ENCODE measurements at regions not wholly inside any gene's neighbourhood (a gene's known extent, or its start where the extent isn't known, plus 50 kb on each side); places are given as distances from the start of the nearest gene placed in this dataset.

GRCh38 chr3:24843955-24844354 lies 349.3 kb upstream of the THRB start:
- no peak for DNase-seq (ENCODE audit: low spot score)

GRCh38 chr3:24845524-24846155 lies 351.0 kb upstream of the THRB start:
- DNase-seq (ENCODE audit: low spot score), result no peak

- no peak for DNase-seq (ENCODE audit: low spot score)
Measured at GRCh38 chr3:24846286-24846860, 351.7 kb upstream of the THRB start.

- DNase-seq (ENCODE audit: low spot score), result no peak
Measured at GRCh38 chr3:24850245-24850644, 355.6 kb upstream of the THRB start.

- no peak for DNase-seq (ENCODE audit: low spot score)
Measured at GRCh38 chr3:24853685-24854490, 359.2 kb upstream of the THRB start.

GRCh38 chr3:24854748-24855147 lies 360.1 kb upstream of the THRB start:
- DNase-seq (ENCODE audit: low spot score), result no peak

GRCh38 chr3:24857945-24858344 lies 363.3 kb upstream of the THRB start:
- DNase-seq (ENCODE audit: low spot score), result no peak

GRCh38 chr3:24863215-24863614 lies 368.6 kb upstream of the THRB start:
- no peak for DNase-seq (ENCODE audit: low spot score)

GRCh38 chr3:24867783-24868182 lies 373.1 kb upstream of the THRB start:
- no peak for DNase-seq (ENCODE audit: low spot score)

GRCh38 chr3:24881239-24881638 lies 386.6 kb upstream of the THRB start:
- no peak for DNase-seq (ENCODE audit: low spot score)

- no peak for DNase-seq (ENCODE audit: low spot score)
Measured at GRCh38 chr3:24886501-24886900, 391.9 kb upstream of the THRB start.

- DNase-seq (ENCODE audit: low spot score), result no peak
Measured at GRCh38 chr3:24890012-24890411, 395.4 kb upstream of the THRB start.

GRCh38 chr3:24899373-24899772 lies 404.7 kb upstream of the THRB start:
- no peak for DNase-seq (ENCODE audit: low spot score)

- DNase-seq (ENCODE audit: low spot score), result no peak
Measured at GRCh38 chr3:24899901-24900603, 405.4 kb upstream of the THRB start.

- no peak for DNase-seq (ENCODE audit: low spot score)
Measured at GRCh38 chr3:24905266-24905665, 410.6 kb upstream of the THRB start.

- no peak for DNase-seq (ENCODE audit: low spot score)
Measured at GRCh38 chr3:24907106-24907505, 412.5 kb upstream of the THRB start.

- DNase-seq (ENCODE audit: low spot score), result no peak
Measured at GRCh38 chr3:24911076-24911475, 416.4 kb upstream of the THRB start.

GRCh38 chr3:24915639-24916038 lies 421.0 kb upstream of the THRB start:
- DNase-seq (ENCODE audit: low spot score), result no peak

- DNase-seq (ENCODE audit: low spot score), result no peak
Measured at GRCh38 chr3:24917908-24918307, 423.3 kb upstream of the THRB start.

- DNase-seq (ENCODE audit: low spot score), result no peak
Measured at GRCh38 chr3:24923570-24923969, 428.9 kb upstream of the THRB start.

- no peak for DNase-seq (ENCODE audit: low spot score)
Measured at GRCh38 chr3:24929521-24929920, 434.9 kb upstream of the THRB start.

- DNase-seq (ENCODE audit: low spot score), result no peak
Measured at GRCh38 chr3:24933401-24933800, 438.8 kb upstream of the THRB start.

GRCh38 chr3:24936574-24936973 lies 441.9 kb upstream of the THRB start:
- DNase-seq (ENCODE audit: low spot score), result no peak
